K562 (cell line): ENCODE measurements at regions not wholly inside any gene's neighbourhood (a gene's known extent, or its start where the extent isn't known, plus 50 kb on each side); places are given as distances from the start of the nearest gene placed in this dataset.

ENCODE experiments used
- ATAC-seq: fragments of 200-7000 bp; cut with Tn5 transposase; 3 replicates; pipeline ENCODE4 v1.9.1; 2020; ENCODE audit warnings: moderate library complexity
- BruUV-seq: library from RNA; stranded (reverse); fragments of 400-500 nt; replicated peaks from 2 replicates; lab custom pipeline; 2021; lab: Mats Ljungman, UMichigan
- CTCF ChIA-PET: fragments of 300-600 bp; formaldehyde crosslinking; extraction: SDS; loops from one replicate; lab custom pipeline; 2021; ENCODE audit warnings: low intra/inter-chr PET ratio; lab: Yijun Ruan, JAX
- POLR2A ChIA-PET: fragments of 300-600, 350-650 bp; sonication (Branson Sonifier 250); formaldehyde crosslinking; extraction: SDS; loops from one replicate; lab custom pipeline; 2021; ENCODE audit warnings: antibody characterized with exemption, inconsistent platforms; lab: Yijun Ruan, JAX
- DNase-seq, 4 experiments: peaks; one replicate each; pipeline versions ENCODE4 v3.0.0 to v3.0.0-alpha.2; 2011 to 2018; ENCODE audit warnings: low spot score in 3 of 4, mixed read lengths in 3 of 4; ENCODE audit errors: extremely low read depth in 1 of 4
- FAIRE-seq: peaks from 2 replicates; lab custom pipeline; 2011; peaks lifted over from hg19 to GRCh38; lab: Jason Lieb, UNC
- H2AFZ ChIP-seq: 2 replicates; pipeline ENCODE4 v1.6.0; 2011; ENCODE audit warnings: low read depth, low read length, control low read depth, inconsistent platforms
- H3K27ac ChIP-seq: fragments of 200-600 bp; 3 replicates; pipeline ENCODE4 v1.8.0; 2011; ENCODE audit warnings: low read depth, mild to moderate bottlenecking, control low read depth, inconsistent platforms, low read length, moderate library complexity, mixed read lengths; ENCODE audit errors: extremely low read depth
- H3K27me3 ChIP-seq, 2 experiments: fragments of 300-600 bp in 1 of 2; 2 replicates in 1 of 2; 3 replicates in 1 of 2; pipeline versions ENCODE4 v1.6.0 to v1.8.0; 2011; ENCODE audit warnings: inconsistent platforms in 2 of 2, low read length in 2 of 2, mild to moderate bottlenecking in 1 of 2, mixed read lengths in 1 of 2, moderate library complexity in 1 of 2; ENCODE audit not compliant: control insufficient read depth in 2 of 2, insufficient read depth in 2 of 2
- H3K36me3 ChIP-seq: fragments of 300-600 bp; 3 replicates; pipeline ENCODE4 v1.8.0; 2011; ENCODE audit warnings: mild to moderate bottlenecking, low read length, inconsistent platforms; ENCODE audit not compliant: control insufficient read depth, insufficient read depth
- H3K4me1 ChIP-seq, 2 experiments: fragments of 200-600 bp in 1 of 2; replicated peaks in 1 of 2; 2 replicates in 1 of 2; 3 replicates in 1 of 2; pipeline versions ENCODE4 v1.5.1 to v1.8.0; 2011; ENCODE audit warnings: inconsistent platforms in 2 of 2, low read length in 2 of 2, mild to moderate bottlenecking in 1 of 2, mixed read lengths in 1 of 2, moderate library complexity in 1 of 2; ENCODE audit not compliant: control insufficient read depth in 2 of 2, insufficient read depth in 2 of 2
- H3K4me2 ChIP-seq: 2 replicates; pipeline ENCODE4 v1.6.1; 2011; ENCODE audit warnings: low read length, control low read depth, inconsistent platforms, mixed read lengths; ENCODE audit not compliant: insufficient read depth
- H3K4me3 ChIP-seq: fragments of 200-600 bp; sonication (generic), shearing (Covaris generic); 2 replicates; pipeline ENCODE4 v1.5.1; 2016; ENCODE audit warnings: control low read depth, inconsistent platforms
- H3K79me2 ChIP-seq: fragments of 200-600 bp; 3 replicates; pipeline ENCODE4 v1.8.0; 2011; ENCODE audit warnings: low read length, inconsistent platforms; ENCODE audit not compliant: control insufficient read depth, insufficient read depth
- H3K9ac ChIP-seq, 2 experiments: 2 replicates each; pipeline versions ENCODE4 v1.6.0 to v1.6.1; 2011; ENCODE audit warnings: low read depth in 2 of 2, low read length in 2 of 2, control low read depth in 1 of 2, inconsistent platforms in 1 of 2, mild to moderate bottlenecking in 1 of 2, mixed read lengths in 1 of 2; ENCODE audit not compliant: insufficient read depth in 1 of 2
- H3K9me1 ChIP-seq: one replicate; pipeline ENCODE4 v1.6.0; 2011; ENCODE audit warnings: inconsistent platforms, mild to moderate bottlenecking, low read length, moderate library complexity; ENCODE audit not compliant: control insufficient read depth, insufficient read depth
- H3K9me3 ChIP-seq: replicated peaks from 2 replicates; pipeline ENCODE4 v1.5.1; 2011; ENCODE audit warnings: low read depth, low read length, inconsistent platforms; ENCODE audit not compliant: control insufficient read depth, insufficient read depth
- H4K20me1 ChIP-seq: replicated peaks from 2 replicates; pipeline ENCODE4 v1.6.1; 2011; ENCODE audit warnings: low read length, inconsistent platforms, mixed read lengths; ENCODE audit not compliant: control insufficient read depth, insufficient read depth
- CREBBP ChIP-seq: IDR thresholded peaks from one replicate; pipeline ENCODE4 v1.6.1; 2012; ENCODE audit warnings: low read depth, mild to moderate bottlenecking, control low read depth, inconsistent platforms, low read length
- E2F6 ChIP-seq, 2 experiments: IDR thresholded peaks; 2 replicates each; pipeline ENCODE4 v1.6.1; 2011; ENCODE audit warnings: borderline replicate concordance in 1 of 2, control low read depth in 1 of 2, low read depth in 1 of 2, low read length in 1 of 2, mild to moderate bottlenecking in 1 of 2, mixed read lengths in 1 of 2, moderate library complexity in 1 of 2; ENCODE audit not compliant: insufficient read depth in 1 of 2, insufficient read length in 1 of 2, poor library complexity in 1 of 2, severe bottlenecking in 1 of 2; ENCODE audit errors: extremely low read depth in 1 of 2
- L3MBTL2 ChIP-seq: fragments of 450-650 bp; IDR thresholded peaks from 2 replicates; pipeline ENCODE4 v1.6.1; 2016; ENCODE audit warnings: mild to moderate bottlenecking, moderate library complexity
- ZNF695 ChIP-seq: fragments of 450-650 bp; formaldehyde crosslinking; IDR thresholded peaks from 2 replicates; pipeline ENCODE4 v1.4.0; 2020; ENCODE audit warnings: mild to moderate bottlenecking, moderate library complexity
- WGBS: fragments of 100-300 bp; shearing (Covaris generic); methylation state at CpG from one replicate; pipeline ENCODE4 v1.1.6; 2016; ENCODE audit warnings: low coverage, mixed read lengths; ENCODE audit not compliant: insufficient coverage; ENCODE audit errors: missing lambda C conversion rate; 5-methylcytosine and 5-hydroxymethylcytosine counted together
- in situ Hi-C: fragments of 300-500 bp; cut with MboI; formaldehyde crosslinking; loops from 4 replicates; pipeline ENCODE4 v1.15.0; 2018; ENCODE audit warnings: inconsistent platforms, mixed read lengths
- intact Hi-C: fragments of 100-400 bp; cut with micrococcal nuclease; formaldehyde crosslinking; loops from 2 replicates; pipeline ENCODE4 v1.14.2; 2022
- TF ChIP-seq, protein P1 (sequence below), 3 experiments: IDR thresholded peaks in 2 of 3; conservative IDR thresholded peaks in 1 of 3; 2 replicates each; pipeline ENCODE4 v1.5.1; 2011 to 2012; ENCODE audit warnings: low read length in 3 of 3, mild to moderate bottlenecking in 3 of 3, control low read depth in 2 of 3, improper control_type of control experiment in 1 of 3, inconsistent platforms in 1 of 3, low read depth in 1 of 3, mixed read lengths in 1 of 3, moderate library complexity in 1 of 3; ENCODE audit not compliant: insufficient read depth in 2 of 3

DNA sequence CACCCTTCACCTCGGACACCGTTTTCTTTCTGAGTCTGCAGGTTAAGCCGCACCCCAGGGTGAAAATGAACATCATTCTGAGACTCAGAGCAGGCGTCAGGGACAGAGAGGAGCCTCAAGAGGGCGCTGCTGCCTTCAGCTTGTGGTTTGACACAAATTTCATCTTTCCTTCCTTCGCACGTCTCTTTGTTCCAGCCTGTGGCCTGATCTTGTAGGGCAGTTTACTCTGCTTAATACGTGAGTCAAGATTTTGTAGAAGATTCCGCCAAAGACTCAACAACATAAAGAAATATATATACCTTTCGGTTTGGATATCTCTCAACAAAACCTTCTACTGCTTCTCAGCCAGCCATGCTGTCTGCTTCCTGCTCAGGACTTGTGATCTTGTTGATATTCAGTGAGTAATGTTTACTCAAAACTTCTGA is 329.3 kb upstream of the OR4E1 start:
- TF ChIP-seq CREBBP, result no peak
- TF ChIP-seq ZNF695 (CRISPR knock-in tag), result no peak
- peak in 1 of 2 experiments; percentile 17 for TF ChIP-seq E2F6 (IDR thresholded peaks at IDR 0.05; ENCODE audit: borderline replicate concordance in 1 of 2, extremely low read depth in 1 of 2, insufficient read depth in 1 of 2, insufficient read length in 1 of 2, low read depth in 1 of 2, low read length in 1 of 2, poor library complexity in 1 of 2, severe bottlenecking in 1 of 2)
- TF ChIP-seq, protein P1, sequence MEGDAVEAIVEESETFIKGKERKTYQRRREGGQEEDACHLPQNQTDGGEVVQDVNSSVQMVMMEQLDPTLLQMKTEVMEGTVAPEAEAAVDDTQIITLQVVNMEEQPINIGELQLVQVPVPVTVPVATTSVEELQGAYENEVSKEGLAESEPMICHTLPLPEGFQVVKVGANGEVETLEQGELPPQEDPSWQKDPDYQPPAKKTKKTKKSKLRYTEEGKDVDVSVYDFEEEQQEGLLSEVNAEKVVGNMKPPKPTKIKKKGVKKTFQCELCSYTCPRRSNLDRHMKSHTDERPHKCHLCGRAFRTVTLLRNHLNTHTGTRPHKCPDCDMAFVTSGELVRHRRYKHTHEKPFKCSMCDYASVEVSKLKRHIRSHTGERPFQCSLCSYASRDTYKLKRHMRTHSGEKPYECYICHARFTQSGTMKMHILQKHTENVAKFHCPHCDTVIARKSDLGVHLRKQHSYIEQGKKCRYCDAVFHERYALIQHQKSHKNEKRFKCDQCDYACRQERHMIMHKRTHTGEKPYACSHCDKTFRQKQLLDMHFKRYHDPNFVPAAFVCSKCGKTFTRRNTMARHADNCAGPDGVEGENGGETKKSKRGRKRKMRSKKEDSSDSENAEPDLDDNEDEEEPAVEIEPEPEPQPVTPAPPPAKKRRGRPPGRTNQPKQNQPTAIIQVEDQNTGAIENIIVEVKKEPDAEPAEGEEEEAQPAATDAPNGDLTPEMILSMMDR (IDR thresholded peaks at IDR 0.05 in 2 of 3, conservative IDR thresholded peaks at IDR 0.05 in 1 of 3; ENCODE audit: insufficient read depth in 2 of 3, low read depth in 1 of 3, low read length in 3 of 3), result peak; percentile 49 to 65 (median 59)
- TF ChIP-seq L3MBTL2, result peak; percentile 61; the same call in 1 of the 2 replicates
- no TSS peak for BruUV-seq
- no peaks in the 10 kb centered on the region for H3K4me1 ChIP-seq
- POLR2A ChIA-PET, result interaction anchor here (0.6 kb wide), 1 partner anchor 69 kb away, joined by 3 read pairs; no protein-coding TSS in a partner anchor
- no peak overlapping the region for H3K4me3 ChIP-seq
- 2% methylated on average over 7 of the region's 10 CpGs for WGBS
- CTCF ChIA-PET, result interaction anchor here (0.9 kb wide), 1 partner anchor 98 kb away, joined by 5 read pairs; no protein-coding TSS in a partner anchor
- no peak overlapping the region for H2AFZ ChIP-seq
- H3K9me3 ChIP-seq, result no peaks in the 10 kb centered on the region
- H3K79me2 ChIP-seq, result no peaks in the 10 kb centered on the region
- H3K9ac ChIP-seq, result no peak overlapping the region
- H4K20me1 ChIP-seq, result no peaks in the 10 kb centered on the region
- no peak overlapping the region for H3K4me2 ChIP-seq
- no peaks in the 10 kb centered on the region for H3K36me3 ChIP-seq
- intact Hi-C loops, result no loop called here
- FAIRE-seq (peak; percentile 65), ATAC-seq (peak; percentile 77), DNase-seq (peak in 3 of 4 experiments; percentile 5 to 40 (median 12))
- in situ Hi-C loops, result no loop called here
- no peak overlapping the region for H3K27ac ChIP-seq
- H3K27me3 ChIP-seq, result no peaks in the 10 kb centered on the region
- H3K9me1 ChIP-seq, result no peaks in the 10 kb centered on the region
